SHP77 (cell line): ENCODE measurements at regions not wholly inside any gene's neighbourhood (a gene's known extent, or its start where the extent isn't known, plus 50 kb on each side); places are given as distances from the start of the nearest gene placed in this dataset.

ENCODE experiments used
- DNase-seq, 2 experiments: peaks; one replicate each; lab custom pipeline; 2025; lab: John Stamatoyannopoulos, UW

- no peak for DNase-seq
Observed at GRCh38 chr19:31664096-31664495, 314.9 kb upstream of the TSHZ3 start.

GRCh38 chr19:31664997-31665396 is 315.8 kb upstream of the TSHZ3 start:
- DNase-seq: no peak

GRCh38 chr19:31666126-31666525 is 316.9 kb upstream of the TSHZ3 start:
- no peak for DNase-seq

- no peak for DNase-seq
Observed at GRCh38 chr19:31667106-31667505, 317.9 kb upstream of the TSHZ3 start.

- DNase-seq: no peak
Observed at GRCh38 chr19:31668921-31669320, 319.7 kb upstream of the TSHZ3 start.

GRCh38 chr19:31670931-31671330 is 321.7 kb upstream of the TSHZ3 start:
- no peak for DNase-seq

- DNase-seq: no peak
Observed at GRCh38 chr19:31671411-31672035, 322.3 kb upstream of the TSHZ3 start.

GRCh38 chr19:31674503-31675192 is 325.4 kb upstream of the TSHZ3 start:
- DNase-seq: no peak

- DNase-seq: no peak
Observed at GRCh38 chr19:31675193-31675913, 326.1 kb upstream of the TSHZ3 start.

GRCh38 chr19:31676271-31677004 is 327.2 kb upstream of the TSHZ3 start:
- peak; percentile 5 to 7 for DNase-seq

GRCh38 chr19:31678421-31678820 is 329.2 kb upstream of the TSHZ3 start:
- no peak for DNase-seq

GRCh38 chr19:31681121-31681520 is 331.9 kb upstream of the TSHZ3 start:
- DNase-seq: no peak

- no peak for DNase-seq
Observed at GRCh38 chr19:31693131-31693932, 344.1 kb upstream of the TSHZ3 start.

- DNase-seq: no peak
Observed at GRCh38 chr19:31693933-31694269, 344.7 kb upstream of the TSHZ3 start.

- DNase-seq: no peak
Observed at GRCh38 chr19:31694761-31695160, 345.5 kb upstream of the TSHZ3 start.

- no peak for DNase-seq
Observed at GRCh38 chr19:31699421-31699820, 350.2 kb upstream of the TSHZ3 start.

GRCh38 chr19:31701146-31701545 is 351.9 kb upstream of the TSHZ3 start:
- DNase-seq: no peak

GRCh38 chr19:31705656-31706055 is 356.4 kb upstream of the TSHZ3 start:
- DNase-seq: no peak

GRCh38 chr19:31706131-31706530 is 356.9 kb upstream of the TSHZ3 start:
- no peak for DNase-seq

- DNase-seq: no peak
Observed at GRCh38 chr19:31706691-31707620, 357.7 kb upstream of the TSHZ3 start.

GRCh38 chr19:31708520-31708919 is 359.3 kb upstream of the TSHZ3 start:
- no peak for DNase-seq
